Loucy (cell line): ENCODE measurements at regions not wholly inside any gene's neighbourhood (a gene's known extent, or its start where the extent isn't known, plus 50 kb on each side); places are given as distances from the start of the nearest gene placed in this dataset.

Experiments used
- CTCF ChIP-seq: fragments of 200-600 bp; sonication (generic); conservative IDR thresholded peaks from 2 replicates; pipeline ENCODE4 v1.5.1; 2014; ENCODE audit warnings: mild to moderate bottlenecking, antibody characterized with exemption, low read length
- EZH2phosphoT487 ChIP-seq: fragments of 200-600 bp; IDR thresholded peaks from 2 replicates; pipeline ENCODE4 v1.6.1; 2018; ENCODE audit warnings: antibody characterized with exemption, mild to moderate bottlenecking, moderate library complexity, borderline replicate concordance

- no peak for TF ChIP-seq CTCF
- TF ChIP-seq EZH2phosphoT487 = no peak
Observed at GRCh38 chr6:14384175-14384949, 266.8 kb downstream of the CD83 start.
